CD8-positive, alpha-beta memory T cell (primary cell): ENCODE measurements at regions not wholly inside any gene's neighbourhood (a gene's known extent, or its start where the extent isn't known, plus 50 kb on each side); places are given as distances from the start of the nearest gene placed in this dataset.
A peak's percentile ranks its signal among the peaks of the same experiment; 100 is the strongest.

Experiments
- CTCF ChIA-PET: fragments of 350-600 bp; sonication (Branson Sonifier 250); formaldehyde crosslinking; loops from one replicate; lab custom pipeline; 2021; ENCODE audit warnings: antibody characterized with exemption; lab: Charles Lee
- POLR2A ChIA-PET: fragments of 350-600 bp; sonication (Branson Sonifier 250); formaldehyde crosslinking; loops from one replicate; lab custom pipeline; 2021; ENCODE audit warnings: antibody characterized with exemption; lab: Charles Lee
- DNase-seq, 5 donors: peaks; one replicate each; pipeline versions ENCODE4 v3.0.0 to v3.0.0-alpha.2; 2020 to 2022; ENCODE audit warnings: mixed read lengths in 1 of 5
- H3K27ac ChIP-seq: one replicate; pipeline ENCODE4 v1.7.0; 2013; ENCODE audit warnings: low read depth, mild to moderate bottlenecking, low read length, moderate library complexity
- H3K27me3 ChIP-seq: 2 replicates; pipeline ENCODE4 v1.7.0; 2013; ENCODE audit warnings: low read length, mild to moderate bottlenecking; ENCODE audit not compliant: insufficient read depth, poor library complexity, severe bottlenecking
- H3K36me3 ChIP-seq: 2 replicates; pipeline ENCODE4 v1.7.0; 2013; ENCODE audit warnings: mild to moderate bottlenecking, low read length, moderate library complexity; ENCODE audit not compliant: insufficient read depth
- H3K4me1 ChIP-seq: 2 replicates; pipeline ENCODE4 v1.7.0; 2013; ENCODE audit warnings: mild to moderate bottlenecking, low read length, moderate library complexity; ENCODE audit not compliant: insufficient read depth
- H3K4me3 ChIP-seq: 2 replicates; pipeline ENCODE4 v1.7.0; 2013; ENCODE audit warnings: mild to moderate bottlenecking, low read length
- H3K9me3 ChIP-seq: 2 replicates; pipeline ENCODE4 v1.7.0; 2013; ENCODE audit warnings: mild to moderate bottlenecking, low read length
- H3K27ac Mint-ChIP-seq, 8 donors: one replicate each; pipeline ENCODE4 v1.8.0; 2020 to 2021; ENCODE audit warnings: mixed read lengths in 8 of 8, mild to moderate bottlenecking in 6 of 8, inconsistent platforms in 3 of 8, moderate library complexity in 3 of 8
- H3K27me3 Mint-ChIP-seq, 2 donors: one replicate each; pipeline ENCODE4 v1.8.0; 2020 to 2021; ENCODE audit warnings: mixed read lengths in 2 of 2, mild to moderate bottlenecking in 1 of 2, moderate library complexity in 1 of 2
- H3K36me3 Mint-ChIP-seq, 3 donors: one replicate each; pipeline ENCODE4 v1.8.0; 2020 to 2021; ENCODE audit warnings: mixed read lengths in 3 of 3, inconsistent platforms in 1 of 3, mild to moderate bottlenecking in 1 of 3
- H3K4me1 Mint-ChIP-seq, 3 donors: one replicate each; pipeline ENCODE4 v1.8.0; 2020 to 2021; ENCODE audit warnings: mixed read lengths in 3 of 3, inconsistent platforms in 1 of 3, mild to moderate bottlenecking in 1 of 3
- H3K4me3 Mint-ChIP-seq, 7 donors: one replicate each; pipeline ENCODE4 v1.8.0; 2020 to 2021; ENCODE audit warnings: mixed read lengths in 7 of 7, mild to moderate bottlenecking in 6 of 7, moderate library complexity in 4 of 7, inconsistent platforms in 2 of 7
- H3K9me3 Mint-ChIP-seq, 5 donors: one replicate each; pipeline ENCODE4 v1.8.0; 2020 to 2022; ENCODE audit warnings: mixed read lengths in 5 of 5, mild to moderate bottlenecking in 3 of 5, moderate library complexity in 2 of 5, inconsistent platforms in 1 of 5

- H3K27me3 ChIP-seq, result no peaks in the 10 kb centered on the region
- Mint-ChIP-seq H3K27ac (peak overlapping the region; percentile 87 to 99 (median 96)), H3K4me1 (peaks cover 88 to 98% (median 95%) of the 10 kb centered on the region in 3 donors), H3K27me3 (peaks cover 0 to 3% of the 10 kb centered on the region in 2 donors), H3K4me3 (peak overlapping the region; percentile 85 to 98 (median 93)), H3K36me3 (peaks cover 7 to 75% (median 15%) of the 10 kb centered on the region in 3 donors), H3K9me3 (no peaks in the 10 kb centered on the region)
- no peaks in the 10 kb centered on the region for H3K9me3 ChIP-seq
- POLR2A ChIA-PET, result interaction anchor here (0.9 to 1.8 kb wide), 3 partner anchors 12 to 162 kb away, joined by 3 to 11 read pairs (median 3); no protein-coding TSS in a partner anchor
- H3K4me1 ChIP-seq, result peaks cover 85% of the 10 kb centered on the region
- DNase-seq, result no peak
- peak overlapping the region; percentile 77 for H3K27ac ChIP-seq
- no peak overlapping the region for H3K4me3 ChIP-seq
- H3K36me3 ChIP-seq, result peaks cover 7% of the 10 kb centered on the region
- CTCF ChIA-PET, result interaction anchor here (1.3 to 10.1 kb wide), 3 partner anchors 15 to 163 kb away, joined by 3 to 56 read pairs (median 4); no protein-coding TSS in a partner anchor
Observed at GRCh38 chr7:130943981-130944380, 210.0 kb upstream of the KLF14 start.

- no peak for DNase-seq
- H3K27ac ChIP-seq, result no peak overlapping the region
- peaks cover 4% of the 10 kb centered on the region for H3K36me3 ChIP-seq
- peak overlapping the region; percentile 91 to 98 (median 94) for H3K27ac Mint-ChIP-seq
- POLR2A ChIA-PET, result interaction anchor here (0.7 to 1.8 kb wide), 4 partner anchors 11 to 161 kb away, joined by 3 to 11 read pairs (median 3); no protein-coding TSS in a partner anchor
- H3K4me3 Mint-ChIP-seq, result peak overlapping the region in 6 of 7 donors; percentile 25 to 81 (median 64)
- peaks cover 84 to 88% (median 85%) of the 10 kb centered on the region in 3 donors for H3K4me1 Mint-ChIP-seq
- H3K4me3 ChIP-seq, result no peak overlapping the region
- peaks cover 0 to 3% of the 10 kb centered on the region in 2 donors for H3K27me3 Mint-ChIP-seq
- CTCF ChIA-PET, result interaction anchor here (1.1 to 10.1 kb wide), 4 partner anchors 14 to 162 kb away, joined by 3 to 56 read pairs (median 4); no protein-coding TSS in a partner anchor
- no peaks in the 10 kb centered on the region for H3K9me3 ChIP-seq
- H3K36me3 Mint-ChIP-seq, result peaks cover 7 to 72% (median 15%) of the 10 kb centered on the region in 3 donors
- no peaks in the 10 kb centered on the region for H3K9me3 Mint-ChIP-seq
- H3K4me1 ChIP-seq, result peaks cover 83% of the 10 kb centered on the region
- no peaks in the 10 kb centered on the region for H3K27me3 ChIP-seq
Observed at GRCh38 chr7:130944997-130945396, 211.0 kb upstream of the KLF14 start.

- Mint-ChIP-seq H3K27me3 (peaks cover 0 to 3% of the 10 kb centered on the region in 2 donors), H3K4me3 (peak overlapping the region; percentile 25 to 81 (median 61)), H3K36me3 (peaks cover 5 to 68% (median 14%) of the 10 kb centered on the region in 3 donors), H3K9me3 (no peaks in the 10 kb centered on the region), H3K4me1 (peaks cover 80 to 84% (median 81%) of the 10 kb centered on the region in 3 donors), H3K27ac (peak overlapping the region; percentile 91 to 98 (median 94))
- Histone ChIP-seq H3K4me1 (peaks cover 85% of the 10 kb centered on the region), H3K27ac (no peak overlapping the region), H3K27me3 (no peaks in the 10 kb centered on the region), H3K36me3 (peaks cover 3% of the 10 kb centered on the region), H3K4me3 (no peak overlapping the region), H3K9me3 (no peaks in the 10 kb centered on the region)
- POLR2A ChIA-PET, result interaction anchor here (0.7 to 1.8 kb wide), 4 partner anchors 11 to 33 kb away, joined by 3 to 11 read pairs (median 6); no protein-coding TSS in a partner anchor
- no peak for DNase-seq
- CTCF ChIA-PET, result interaction anchor here (1.1 to 10.1 kb wide), 4 partner anchors 8 to 83 kb away, joined by 3 to 56 read pairs (median 4); no protein-coding TSS in a partner anchor
Observed at GRCh38 chr7:130945411-130945811, 211.4 kb upstream of the KLF14 start.

GRCh38 chr7:130946114-130946513 lies 212.1 kb upstream of the KLF14 start:
- H3K9me3 ChIP-seq, result no peaks in the 10 kb centered on the region
- H3K4me1 Mint-ChIP-seq, result peaks cover 74 to 77% (median 74%) of the 10 kb centered on the region in 3 donors
- no peak overlapping the region for H3K27ac ChIP-seq
- peak overlapping the region in 6 of 7 donors; percentile 23 to 81 (median 40) for H3K4me3 Mint-ChIP-seq
- no peaks in the 10 kb centered on the region for H3K9me3 Mint-ChIP-seq
- peaks cover 0 to 3% of the 10 kb centered on the region in 2 donors for H3K27me3 Mint-ChIP-seq
- H3K4me3 ChIP-seq, result no peak overlapping the region
- H3K4me1 ChIP-seq, result peaks cover 85% of the 10 kb centered on the region
- H3K27me3 ChIP-seq, result no peaks in the 10 kb centered on the region
- ChIA-PET POLR2A (interaction anchor here (0.7 to 1.2 kb wide), 4 partner anchors 13 to 33 kb away, joined by 3 to 8 read pairs (median 3); no protein-coding TSS in a partner anchor), CTCF (interaction anchor here (1.0 to 10.1 kb wide), 5 partner anchors 9 to 82 kb away, joined by 3 to 56 read pairs (median 4); no protein-coding TSS in a partner anchor)
- H3K36me3 ChIP-seq, result peaks cover 3% of the 10 kb centered on the region
- peak overlapping the region; percentile 74 to 97 (median 92) for H3K27ac Mint-ChIP-seq
- DNase-seq, result no peak
- peaks cover 2 to 62% (median 10%) of the 10 kb centered on the region in 3 donors for H3K36me3 Mint-ChIP-seq

- CTCF ChIA-PET, result interaction anchor here (0.7 to 10.1 kb wide), 6 partner anchors 11 to 92 kb away, joined by 3 to 56 read pairs (median 4); no protein-coding TSS in a partner anchor
- Histone ChIP-seq H3K4me1 (peaks cover 86% of the 10 kb centered on the region), H3K9me3 (no peaks in the 10 kb centered on the region), H3K4me3 (peak overlapping the region; percentile 5), H3K27ac (peak overlapping the region; percentile 5), H3K36me3 (peaks cover 3% of the 10 kb centered on the region), H3K27me3 (no peaks in the 10 kb centered on the region)
- Mint-ChIP-seq H3K27ac (peak overlapping the region; percentile 74 to 98 (median 91)), H3K9me3 (no peaks in the 10 kb centered on the region), H3K4me1 (peaks cover 55 to 59% (median 55%) of the 10 kb centered on the region in 3 donors), H3K27me3 (no peaks in the 10 kb centered on the region), H3K4me3 (peak overlapping the region; percentile 60 to 78 (median 69)), H3K36me3 (peaks cover 0 to 47% (median 8%) of the 10 kb centered on the region in 3 donors)
- POLR2A ChIA-PET, result interaction anchor here (0.5 to 2.4 kb wide), 4 partner anchors 9 to 64 kb away, joined by 3 to 8 read pairs (median 8); no protein-coding TSS in a partner anchor
- peak in 2 of 5 donors; percentile 34 to 40 for DNase-seq
Observed at GRCh38 chr7:130947792-130948580, 214.0 kb upstream of the KLF14 start.

- POLR2A ChIA-PET, result interaction anchor here (0.5 to 2.4 kb wide), 3 partner anchors 8 to 63 kb away, joined by 7 to 9 read pairs (median 8); no protein-coding TSS in a partner anchor
- H3K4me1 ChIP-seq, result peaks cover 89% of the 10 kb centered on the region
- no peaks in the 10 kb centered on the region for H3K27me3 ChIP-seq
- no peak overlapping the region for H3K27ac ChIP-seq
- H3K36me3 ChIP-seq, result peaks cover 3% of the 10 kb centered on the region
- H3K4me3 Mint-ChIP-seq, result peak overlapping the region in 3 of 7 donors; percentile 17 to 54 (median 25)
- no peaks in the 10 kb centered on the region for H3K9me3 ChIP-seq
- peak overlapping the region in 6 of 8 donors; percentile 9 to 71 (median 48) for H3K27ac Mint-ChIP-seq
- H3K36me3 Mint-ChIP-seq, result peaks cover 0 to 46% (median 6%) of the 10 kb centered on the region in 3 donors
- CTCF ChIA-PET, result interaction anchor here (0.7 to 10.1 kb wide), 6 partner anchors 9 to 52 kb away, joined by 3 to 56 read pairs (median 3); no protein-coding TSS in a partner anchor
- no peak for DNase-seq
- no peaks in the 10 kb centered on the region for H3K27me3 Mint-ChIP-seq
- no peak overlapping the region for H3K4me3 ChIP-seq
- H3K9me3 Mint-ChIP-seq, result no peaks in the 10 kb centered on the region
- peaks cover 47 to 50% (median 48%) of the 10 kb centered on the region in 3 donors for H3K4me1 Mint-ChIP-seq
Observed at GRCh38 chr7:130948822-130949221, 214.8 kb upstream of the KLF14 start.

- peaks cover 91% of the 10 kb centered on the region for H3K4me1 ChIP-seq
- ChIA-PET CTCF (interaction anchor here (0.8 to 10.1 kb wide), 6 partner anchors 8 to 53 kb away, joined by 3 to 56 read pairs (median 3); no protein-coding TSS in a partner anchor), POLR2A (interaction anchor here (1.8 kb wide), 1 partner anchor 10 kb away, joined by 9 read pairs; no protein-coding TSS in a partner anchor)
- no peaks in the 10 kb centered on the region for H3K9me3 ChIP-seq
- Mint-ChIP-seq H3K27me3 (no peaks in the 10 kb centered on the region), H3K4me3 (peak overlapping the region in 6 of 7 donors; percentile 17 to 64 (median 31)), H3K27ac (peak overlapping the region in 4 of 8 donors; percentile 51 to 79 (median 66)), H3K4me1 (peaks cover 39 to 50% (median 43%) of the 10 kb centered on the region in 3 donors), H3K9me3 (no peaks in the 10 kb centered on the region), H3K36me3 (peaks cover 0 to 47% (median 9%) of the 10 kb centered on the region in 3 donors)
- H3K4me3 ChIP-seq, result no peak overlapping the region
- H3K27me3 ChIP-seq, result no peaks in the 10 kb centered on the region
- DNase-seq, result no peak
- no peak overlapping the region for H3K27ac ChIP-seq
- peaks cover 3% of the 10 kb centered on the region for H3K36me3 ChIP-seq
Observed at GRCh38 chr7:130949550-130949949, 215.5 kb upstream of the KLF14 start.
